IMR-90 (cell line): ENCODE measurements at regions not wholly inside any gene's neighbourhood (a gene's known extent, or its start where the extent isn't known, plus 50 kb on each side); places are given as distances from the start of the nearest gene placed in this dataset.

Experiments
- ATAC-seq: fragments of 200-7000 bp; cut with Tn5 transposase; 2 replicates; pipeline ENCODE4 v1.9.1; 2020; ENCODE audit warnings: low read depth, mild to moderate bottlenecking, moderate library complexity
- BruUV-seq: library from RNA; stranded (reverse); fragments of 400-500 nt; replicated peaks from 2 replicates; lab custom pipeline; 2021; lab: Mats Ljungman, UMichigan
- CTCF ChIA-PET: fragments of 300-600 bp; formaldehyde crosslinking; extraction: SDS; loops from one replicate; lab custom pipeline; 2021; ENCODE audit warnings: antibody characterized with exemption; lab: Yijun Ruan, JAX
- POLR2A ChIA-PET: fragments of 300-600 bp; sonication (Branson Sonifier 250); formaldehyde crosslinking; loops from one replicate; lab custom pipeline; 2022; ENCODE audit warnings: antibody characterized with exemption; ENCODE audit not compliant: unreplicated experiment; lab: Charles Lee
- DNase-seq: peaks from one replicate; pipeline ENCODE4 v3.0.0; 2013
- H2AFZ ChIP-seq: replicated peaks from 2 replicates; pipeline ENCODE3; 2013; ENCODE audit warnings: low read length, mild to moderate bottlenecking; ENCODE audit not compliant: poor library complexity
- H2AK5ac ChIP-seq: 2 replicates; pipeline ENCODE4 v1.6.1; 2013; ENCODE audit warnings: low read depth, low read length, inconsistent platforms
- H2AK9ac ChIP-seq: replicated peaks from 2 replicates; pipeline ENCODE3; 2013; ENCODE audit warnings: mild to moderate bottlenecking, low read depth, low read length, moderate library complexity; ENCODE audit not compliant: poor library complexity
- H2BK120ac ChIP-seq: 2 replicates; pipeline ENCODE4 v1.6.1; 2013; ENCODE audit warnings: low read depth, low read length, inconsistent platforms
- H2BK15ac ChIP-seq: 3 replicates; pipeline ENCODE4 v1.6.1; 2013; ENCODE audit warnings: low read depth, low read length, inconsistent platforms
- H2BK20ac ChIP-seq: 2 replicates; pipeline ENCODE4 v1.6.1; 2013; ENCODE audit warnings: low read depth, mild to moderate bottlenecking, inconsistent platforms, low read length, moderate library complexity
- H2BK5ac ChIP-seq: 2 replicates; pipeline ENCODE4 v1.6.1; 2013; ENCODE audit warnings: mild to moderate bottlenecking, low read depth, low read length, inconsistent platforms; ENCODE audit not compliant: poor library complexity, severe bottlenecking
- H3K14ac ChIP-seq: replicated peaks from 2 replicates; pipeline ENCODE4 v1.6.1; 2013; ENCODE audit warnings: low read depth, low read length, inconsistent platforms
- H3K18ac ChIP-seq: 2 replicates; pipeline ENCODE4 v1.6.1; 2013; ENCODE audit warnings: low read depth, low read length, control low read depth
- H3K23ac ChIP-seq: 2 replicates; pipeline ENCODE4 v1.6.1; 2013; ENCODE audit warnings: low read depth, low read length, inconsistent platforms
- H3K27ac ChIP-seq: 2 replicates; pipeline ENCODE4 v1.5.1; 2013; ENCODE audit warnings: mild to moderate bottlenecking, control low read depth, low read length; ENCODE audit not compliant: insufficient read depth
- H3K27me3 ChIP-seq: 2 replicates; pipeline ENCODE4 v1.6.1; 2013; ENCODE audit warnings: low read length; ENCODE audit not compliant: control insufficient read depth, insufficient read depth
- H3K36me3 ChIP-seq: 2 replicates; pipeline ENCODE4 v1.6.1; 2013; ENCODE audit warnings: low read length, mixed read lengths; ENCODE audit not compliant: control insufficient read depth, insufficient read depth
- H3K4ac ChIP-seq: 2 replicates; pipeline ENCODE4 v1.6.1; 2013; ENCODE audit warnings: low read depth, low read length, inconsistent platforms
- H3K4me1 ChIP-seq: 2 replicates; pipeline ENCODE4 v1.6.1; 2013; ENCODE audit warnings: low read length, mixed read lengths; ENCODE audit not compliant: control insufficient read depth, insufficient read depth
- H3K4me2 ChIP-seq: 2 replicates; pipeline ENCODE4 v1.6.1; 2013; ENCODE audit warnings: low read depth, mild to moderate bottlenecking, control low read depth, low read length, moderate library complexity
- H3K4me3 ChIP-seq: 2 replicates; pipeline ENCODE4 v1.5.1; 2013; ENCODE audit warnings: low read depth, mild to moderate bottlenecking, control low read depth, low read length, moderate library complexity; ENCODE audit not compliant: insufficient read depth
- H3K56ac ChIP-seq: 2 replicates; pipeline ENCODE4 v1.6.1; 2013; ENCODE audit warnings: low read length, inconsistent platforms; ENCODE audit not compliant: insufficient read depth; ENCODE audit errors: extremely low read depth
- H3K79me1 ChIP-seq, 2 experiments: 2 replicates each; pipeline ENCODE4 v1.6.1; 2013; ENCODE audit warnings: low read length in 2 of 2, inconsistent platforms in 1 of 2, low read depth in 1 of 2
- H3K9ac ChIP-seq: 2 replicates; pipeline ENCODE4 v1.6.1; 2013; ENCODE audit warnings: low read depth, low read length, control low read depth
- H3K9me1 ChIP-seq: 2 replicates; pipeline ENCODE4 v1.6.1; 2013; ENCODE audit warnings: low read length, inconsistent platforms; ENCODE audit not compliant: insufficient read depth
- H3K9me3 ChIP-seq: 2 replicates; pipeline ENCODE4 v1.6.1; 2013; ENCODE audit warnings: low read length; ENCODE audit not compliant: control insufficient read depth, insufficient read depth
- H4K20me1 ChIP-seq: 2 replicates; pipeline ENCODE4 v1.6.1; 2013; ENCODE audit warnings: low read length, inconsistent platforms; ENCODE audit not compliant: insufficient read depth
- H4K5ac ChIP-seq: 2 replicates; pipeline ENCODE4 v1.6.1; 2013; ENCODE audit warnings: mild to moderate bottlenecking, low read depth, low read length, control low read depth
- H4K8ac ChIP-seq, 2 experiments: 2 replicates each; pipeline ENCODE4 v1.6.1; 2013; ENCODE audit warnings: low read depth in 2 of 2, low read length in 2 of 2, control low read depth in 1 of 2, inconsistent platforms in 1 of 2
- H4K91ac ChIP-seq: 2 replicates; pipeline ENCODE4 v1.6.1; 2013; ENCODE audit warnings: low read depth, low read length, inconsistent platforms; ENCODE audit not compliant: insufficient read depth
- CEBPB ChIP-seq: IDR thresholded peaks from 2 replicates; pipeline ENCODE4 v1.6.1; 2012; ENCODE audit warnings: low read depth, low read length, improper control_type of control experiment
- NFE2L2 ChIP-seq: fragments of 150-350 bp; IDR thresholded peaks from 2 replicates; pipeline ENCODE4 v1.6.1; 2016; ENCODE audit warnings: low read depth, mild to moderate bottlenecking, low read length
- dilution Hi-C: fragments of 300-500 bp; cut with HindIII; formaldehyde crosslinking; loops from one replicate; pipeline ENCODE4 v1.14.3; 2018; ENCODE audit warnings: low sequenced_read_pairs; ENCODE audit not compliant: unreplicated experiment
- in situ Hi-C: fragments of 300-500 bp; cut with MboI; formaldehyde crosslinking; loops from 3 replicates; pipeline ENCODE4 v1.14.3; 2019; ENCODE audit warnings: low sequenced_read_pairs, inconsistent platforms, mixed read lengths
- intact Hi-C: fragments of 100-400 bp; cut with micrococcal nuclease; formaldehyde crosslinking; loops from 2 replicates; pipeline ENCODE4 v1.10.0; 2022

DNA sequence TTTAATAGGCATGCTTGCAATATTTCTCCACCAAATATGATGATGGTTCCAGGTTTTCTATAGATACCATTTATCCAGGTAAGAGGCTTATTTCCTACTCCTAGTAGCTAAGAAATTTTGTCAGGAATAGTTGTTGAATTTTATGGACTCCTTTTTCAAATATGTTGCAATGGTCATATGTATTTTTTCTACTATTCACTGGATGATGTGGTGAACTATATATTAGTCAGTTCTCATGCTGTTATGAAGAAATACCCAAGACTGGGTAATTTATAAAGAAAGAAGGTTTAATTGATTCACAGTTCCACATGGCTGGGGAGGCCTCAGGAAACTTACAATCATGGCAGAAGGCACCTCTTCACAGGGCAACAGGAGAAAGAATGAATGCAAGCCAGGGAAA is 141.1 kb upstream of the NR3C1 start:
- Histone ChIP-seq H2AK5ac (peak overlapping the region; percentile 61), H4K5ac (peak overlapping the region; percentile 70; the same call in 1 of the 2 replicates), H2BK15ac (peak overlapping the region; percentile 82), H2BK5ac (peak overlapping the region; percentile 90), H3K4me2 (no peak overlapping the region), H2BK20ac (peak overlapping the region; percentile 89; the same call in 1 of the 2 replicates), H3K4me3 (no peak overlapping the region), H3K27me3 (no peaks in the 10 kb centered on the region), H3K56ac (no peak overlapping the region), H4K20me1 (no peaks in the 10 kb centered on the region), H3K14ac (peak overlapping the region; percentile 82), H3K27ac (no peak overlapping the region), H3K4me1 (peaks cover 10% of the 10 kb centered on the region), H3K23ac (0 out of 2 replicates have a peak overlapping the region, but pooled peaks have one; percentile 52), H3K18ac (peak overlapping the region; percentile 92), H2AK9ac (no peak overlapping the region), H3K9me3 (no peaks in the 10 kb centered on the region), H4K8ac (peak overlapping the region in 1 of 2 experiments; percentile 63; a peak in 1 of 4 replicates), H2AFZ (no peak overlapping the region), H2BK120ac (peak overlapping the region; percentile 81), H3K9me1 (no peaks in the 10 kb centered on the region; the same call in 1 of the 2 replicates), H3K9ac (no peak overlapping the region), H3K36me3 (no peaks in the 10 kb centered on the region), H3K79me1 (no peaks in the 10 kb centered on the region), H3K4ac (peak overlapping the region; percentile 56; the same call in 1 of the 2 replicates), H4K91ac (peak overlapping the region; percentile 12; the same call in 1 of the 2 replicates)
- in situ Hi-C loops: no loop called here
- ATAC-seq (no peak), DNase-seq (no peak)
- TF ChIP-seq NFE2L2: no peak
- peak; percentile 29; the same call in 1 of the 2 replicates for TF ChIP-seq CEBPB
- BruUV-seq: no TSS peak
- CTCF ChIA-PET: no interaction called here
- dilution Hi-C loops: no loop called here
- intact Hi-C loops: loop anchor here (5.0 kb wide), 1 partner anchor 213 kb away; no protein-coding TSS in a partner anchor
- POLR2A ChIA-PET: interaction anchor here (0.6 kb wide), 1 partner anchor 157 kb away, joined by 3 read pairs; no protein-coding TSS in a partner anchor
